GM18505 (cell line): ENCODE measurements at regions not wholly inside any gene's neighbourhood (a gene's known extent, or its start where the extent isn't known, plus 50 kb on each side); places are given as distances from the start of the nearest gene placed in this dataset.

Experiments
- ATAC-seq: cut with Tn5 transposase; IDR thresholded peaks from one replicate; pipeline ENCODE4 v1.9.1; 2021; ENCODE audit not compliant: unreplicated experiment
- POLR2A ChIP-seq: IDR thresholded peaks from 4 replicates; pipeline ENCODE4 v1.6.1; 2011; ENCODE audit warnings: borderline replicate concordance; ENCODE audit not compliant: insufficient read depth, insufficient read length; ENCODE audit errors: extremely low read depth

- no peak for TF ChIP-seq POLR2A
- ATAC-seq, result no peak
Measured at GRCh38 chr10:54869022-54869421, 68.0 kb upstream of the PCDH15 start.

DNA sequence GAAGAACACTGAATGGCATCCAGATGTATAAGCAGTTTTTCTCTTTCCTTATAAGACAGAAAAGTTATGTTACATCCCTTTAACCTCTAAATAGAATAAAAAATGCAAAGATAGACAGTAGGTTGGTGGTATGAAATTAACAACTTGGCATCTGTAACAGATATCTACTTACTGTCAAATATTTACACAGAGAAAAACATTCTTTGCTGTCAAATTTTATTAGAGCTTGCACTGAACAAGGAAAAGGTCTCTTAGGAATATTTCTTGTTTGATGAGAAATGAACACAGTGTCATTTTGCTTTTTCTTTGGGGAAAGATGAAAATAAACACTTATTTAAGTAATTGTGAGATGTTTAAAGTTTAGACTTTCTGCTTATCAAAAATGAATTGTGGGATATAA, 65.6 kb upstream of the PCDH15 start:
- ATAC-seq, result no peak
- no peak for TF ChIP-seq POLR2A

- no peak for ATAC-seq
- TF ChIP-seq POLR2A, result no peak
Measured at GRCh38 chr10:54854843-54855242, 53.8 kb upstream of the PCDH15 start.

DNA sequence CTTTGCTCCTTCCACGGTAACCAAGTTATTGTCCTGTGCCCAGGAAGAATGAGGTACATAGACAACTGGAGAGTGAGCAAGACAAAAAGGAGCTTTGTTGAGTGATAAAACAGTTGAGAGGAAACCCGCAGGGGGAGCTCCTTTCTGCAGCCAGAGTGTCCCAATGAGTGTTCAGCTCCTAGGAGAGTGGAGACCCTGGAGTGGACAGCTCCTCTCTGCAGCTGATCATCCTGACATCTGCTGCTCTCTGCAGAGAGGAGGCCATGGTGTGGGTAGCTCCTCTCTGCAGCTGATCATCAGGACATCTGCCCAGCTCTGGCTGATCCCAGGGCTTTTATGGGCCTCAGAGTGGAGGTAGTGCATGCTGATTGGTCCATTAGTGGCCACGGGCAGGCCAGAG, 53.4 kb upstream of the PCDH15 start:
- TF ChIP-seq POLR2A, result no peak
- ATAC-seq, result no peak

GRCh38 chr10:54853883-54854282, 52.9 kb upstream of the PCDH15 start:
- ATAC-seq, result no peak
- no peak for TF ChIP-seq POLR2A
